ENCODE measurements at regions not wholly inside any gene's neighbourhood (a gene's known extent, or its start where the extent isn't known, plus 50 kb on each side); places are given as distances from the start of the nearest gene placed in this dataset.

GRCh38 chr14:45558183-45558582, 305.2 kb upstream of the MIS18BP1 start:
- DNase-seq: no peak

- no peak for DNase-seq
Measured at GRCh38 chr14:45553981-45554380, 301.0 kb upstream of the MIS18BP1 start.

- DNase-seq: peak; percentile 22 to 62
Measured at GRCh38 chr14:45551240-45551820, 298.3 kb upstream of the MIS18BP1 start.

- no peak for DNase-seq
Measured at GRCh38 chr14:45531022-45531421, 278.0 kb upstream of the MIS18BP1 start.

GRCh38 chr14:45526715-45527549, 273.9 kb upstream of the MIS18BP1 start:
- DNase-seq: peak; percentile 36 to 88

DNA sequence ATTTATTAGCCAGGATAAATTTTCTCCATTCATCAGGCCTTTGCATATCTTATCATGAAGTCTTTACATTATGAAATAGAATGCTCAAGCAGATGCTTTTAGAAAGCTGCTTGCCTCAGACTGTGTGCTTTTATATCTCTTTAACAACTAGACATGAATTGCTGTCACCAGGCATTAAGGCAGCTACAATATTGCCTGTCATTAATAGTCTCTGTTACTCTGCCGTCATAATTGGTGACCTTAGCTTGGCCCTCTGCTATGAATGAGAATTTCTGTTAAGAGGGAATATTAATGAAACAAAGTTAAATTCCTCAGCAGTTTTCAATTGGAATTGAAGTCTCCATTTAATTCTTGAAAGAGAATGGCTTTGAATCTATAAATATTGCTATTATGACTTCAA, 266.8 kb upstream of the MIS18BP1 start:
- no peak for DNase-seq

- DNase-seq: no peak
Measured at GRCh38 chr14:45492876-45493275, 239.9 kb upstream of the MIS18BP1 start.

GRCh38 chr14:45491914-45492313, 238.9 kb upstream of the MIS18BP1 start:
- DNase-seq: no peak

GRCh38 chr14:45486599-45486998, 233.6 kb upstream of the MIS18BP1 start:
- DNase-seq: no peak

DNA sequence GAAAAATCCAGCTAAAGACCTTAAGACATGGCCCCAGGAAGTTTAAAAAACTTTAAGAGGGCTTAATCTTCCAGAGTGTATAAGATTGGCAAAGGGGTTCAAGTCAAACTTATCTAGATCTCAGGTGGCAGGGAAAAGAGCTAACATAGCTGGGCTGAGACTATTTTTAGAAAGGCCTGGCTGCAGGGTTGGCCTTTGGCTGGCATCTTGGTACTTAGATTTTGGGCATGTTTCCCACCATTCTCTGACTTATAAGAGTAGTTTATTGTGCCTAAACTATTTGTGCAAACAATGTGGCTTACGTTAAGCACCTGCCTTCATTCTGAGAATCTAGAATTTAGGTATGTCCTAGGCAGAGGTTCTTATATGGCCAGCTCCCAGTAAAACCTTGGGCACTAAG, 214.0 kb upstream of the MIS18BP1 start:
- DNase-seq: no peak

- DNase-seq: no peak
Measured at GRCh38 chr14:45434221-45434620, 181.2 kb upstream of the MIS18BP1 start.

DNA sequence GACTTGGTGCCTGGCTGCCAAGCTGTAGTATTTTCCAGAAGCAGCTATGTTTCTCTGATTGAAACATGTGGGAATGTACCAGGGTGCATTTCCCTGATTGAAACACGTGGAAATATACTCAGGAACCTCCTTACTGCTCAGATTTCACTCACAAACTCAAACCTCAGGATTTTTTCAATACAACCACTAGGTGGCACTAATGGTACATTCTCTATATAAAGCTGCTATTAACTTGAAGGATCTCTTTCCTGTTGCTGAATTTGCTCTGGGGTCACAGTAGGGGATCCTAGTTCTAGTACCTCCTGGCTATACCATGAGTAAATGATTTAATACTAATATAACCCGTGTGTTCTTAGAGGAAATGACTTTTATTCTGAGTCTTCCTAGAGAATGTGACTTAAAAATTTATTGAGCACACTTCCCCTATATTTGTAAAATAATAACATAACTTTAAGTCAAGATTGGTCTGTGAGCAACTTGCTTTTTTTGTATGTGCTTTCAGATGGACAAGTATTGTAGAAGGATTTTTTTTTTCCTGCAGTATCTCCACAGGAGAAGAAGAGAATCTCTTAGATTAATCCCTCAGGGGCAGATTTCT, 173.8 kb upstream of the MIS18BP1 start:
- DNase-seq: peak; percentile 55 to 76

GRCh38 chr14:45406942-45407341, 153.9 kb upstream of the MIS18BP1 start:
- no peak for DNase-seq

DNA sequence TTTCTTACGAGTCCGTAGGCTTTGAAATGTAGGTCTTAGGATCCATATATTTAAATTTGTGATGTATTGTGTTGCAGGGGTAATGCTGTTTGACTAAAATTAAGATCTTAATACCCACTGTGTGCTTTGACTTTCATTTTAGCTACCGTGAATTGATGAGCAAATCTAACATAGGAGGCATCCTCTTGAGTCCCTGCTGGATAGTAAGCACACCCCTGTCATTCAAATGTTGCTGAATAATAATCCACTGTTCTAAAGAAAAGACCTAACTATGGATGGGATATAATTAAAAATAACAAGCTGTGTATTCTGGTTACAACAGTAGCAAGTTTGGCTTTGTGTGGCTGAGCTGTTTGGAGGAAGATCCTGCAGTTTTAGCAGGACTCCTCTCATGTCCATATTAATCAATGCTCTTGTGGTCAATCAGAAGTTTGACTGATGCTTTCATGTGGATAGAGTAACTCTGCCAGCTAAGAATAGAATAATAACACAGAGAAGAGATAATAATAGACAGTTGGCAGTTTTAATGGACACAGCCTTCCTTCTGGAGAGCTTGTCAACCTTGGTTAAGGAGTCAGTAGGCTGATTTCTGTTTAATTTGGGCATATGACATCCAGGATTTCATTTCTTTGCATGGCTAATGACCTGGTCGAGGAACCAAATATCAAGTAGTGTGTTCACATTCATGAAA, 148.1 kb upstream of the MIS18BP1 start:
- no peak for DNase-seq

DNA sequence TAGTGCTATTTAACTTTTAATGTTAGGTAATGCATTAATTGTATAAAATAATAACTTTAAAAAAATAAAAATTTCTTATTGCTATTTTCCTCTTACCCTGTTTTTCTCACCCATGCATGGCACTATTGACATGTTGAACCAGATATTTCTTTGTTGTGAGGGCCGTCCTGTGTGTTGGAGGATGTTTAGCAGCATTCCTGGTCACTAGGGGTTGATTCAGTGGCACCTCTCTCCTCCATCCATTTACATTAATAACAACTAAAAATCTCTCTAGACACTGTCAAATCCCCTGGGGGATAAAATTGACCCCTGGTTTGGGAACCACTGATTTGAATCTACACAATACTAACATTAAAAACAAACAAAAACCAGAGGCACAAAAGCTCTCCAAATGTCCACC, 147.5 kb upstream of the MIS18BP1 start:
- DNase-seq: no peak

DNA sequence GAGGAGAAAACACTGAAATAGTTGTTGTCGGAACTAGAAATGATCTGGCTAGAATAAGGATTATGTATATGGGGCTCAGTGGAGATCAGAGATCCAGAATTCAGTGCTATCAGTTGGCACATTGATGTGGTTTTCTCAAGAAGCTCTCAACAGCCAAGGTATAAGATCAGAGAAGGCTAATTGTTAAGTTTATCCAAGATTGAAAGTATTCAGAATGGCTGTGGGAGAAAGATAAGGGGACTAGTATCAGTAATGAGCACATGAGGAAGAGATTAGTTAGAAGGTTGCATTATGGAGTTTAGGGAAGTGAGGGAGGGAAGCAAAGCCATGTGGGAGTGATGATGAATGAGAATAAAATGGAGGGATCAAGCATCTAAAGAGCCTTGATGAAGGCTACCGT, 128.1 kb upstream of the MIS18BP1 start:
- DNase-seq: no peak

DNA sequence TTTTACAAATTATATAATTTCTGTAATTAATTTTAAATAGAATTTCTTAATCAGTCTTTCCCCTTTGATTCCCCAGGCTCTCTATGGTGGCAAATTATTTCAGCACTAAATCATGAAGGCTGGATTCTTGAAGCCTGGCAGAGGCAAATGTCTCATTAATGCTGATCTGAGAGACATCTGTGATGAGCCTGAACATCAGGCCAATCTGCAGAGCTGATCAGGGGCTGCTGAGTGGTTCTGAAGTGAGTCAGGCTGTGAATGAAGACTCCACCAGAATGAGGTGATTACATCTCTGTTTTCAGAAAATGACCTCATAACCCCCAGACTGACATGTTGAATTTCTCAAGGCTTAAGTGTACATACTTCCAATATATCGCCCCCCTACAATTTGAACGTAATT, 124.2 kb upstream of the MIS18BP1 start:
- DNase-seq: peak in 1 of 2 experiments; percentile 69

GRCh38 chr14:45373877-45374276, 120.9 kb upstream of the MIS18BP1 start:
- no peak for DNase-seq

GRCh38 chr14:45364565-45365156, 111.7 kb upstream of the MIS18BP1 start:
- peak in 1 of 2 experiments; percentile 22 for DNase-seq

GRCh38 chr14:45362505-45362904, 109.5 kb upstream of the MIS18BP1 start:
- DNase-seq: no peak

DNA sequence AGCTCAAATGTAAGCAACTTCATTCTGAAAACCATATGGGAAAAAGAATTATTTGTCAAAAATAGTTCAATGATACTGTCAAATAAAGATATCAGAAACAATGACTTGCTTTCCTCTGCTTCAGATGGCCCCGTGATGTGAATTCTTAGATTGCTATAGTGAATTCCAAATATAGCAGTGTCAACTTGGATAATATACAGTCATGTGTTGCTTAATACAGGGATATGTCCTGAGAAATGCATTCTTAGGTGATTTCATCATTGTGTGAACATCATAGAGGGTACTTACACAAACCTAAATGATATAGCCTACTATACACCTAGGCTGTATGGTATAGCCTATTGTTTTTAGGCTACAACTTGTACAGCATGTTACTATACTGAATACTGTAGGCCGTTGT, 108.7 kb upstream of the MIS18BP1 start:
- DNase-seq: no peak

GRCh38 chr14:45359746-45360145, 106.7 kb upstream of the MIS18BP1 start:
- no peak for DNase-seq

DNA sequence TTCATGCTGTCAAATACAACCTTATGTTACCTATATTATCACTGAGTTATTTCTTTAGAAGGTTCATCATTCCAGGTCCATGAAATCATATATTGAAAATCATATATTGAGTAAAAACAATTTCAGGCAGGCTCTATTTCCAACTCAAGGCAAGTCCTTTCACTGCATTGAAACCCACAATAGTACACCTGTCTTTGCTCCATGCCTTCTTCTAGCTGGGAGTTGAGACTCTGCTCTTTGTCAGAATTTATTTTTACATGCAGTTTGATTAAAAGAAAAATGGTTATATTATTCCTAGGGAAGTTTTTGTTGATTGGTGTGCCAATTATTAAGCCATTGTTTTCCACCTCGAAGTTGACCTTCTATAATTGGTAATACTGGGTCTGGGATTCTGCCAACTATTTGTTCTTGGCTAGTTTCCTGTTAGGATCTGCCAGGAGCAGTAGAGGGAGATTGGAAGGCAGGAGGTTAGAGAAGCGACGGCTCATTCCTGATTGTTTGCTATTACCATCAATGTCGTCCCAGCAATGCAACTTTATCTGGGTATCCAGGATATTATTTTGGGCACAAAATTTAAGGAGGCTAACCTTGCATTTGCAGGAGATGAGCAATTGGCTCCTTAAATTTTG, 79.5 kb upstream of the MIS18BP1 start:
- no peak for DNase-seq

All from NCI-H524 (cell line).